ENCODE measurements at regions not wholly inside any gene's neighbourhood (a gene's known extent, or its start where the extent isn't known, plus 50 kb on each side); places are given as distances from the start of the nearest gene placed in this dataset.

- DNase-seq (ENCODE audit: low spot score) (no peak), ATAC-seq (ENCODE audit: low FRiP score) (no peak)
- TF ChIP-seq CTCF (IDR thresholded peaks at IDR 0.05) = no peak
Observed at GRCh38 chr12:107612508-107612907, 73.1 kb upstream of the PWP1 start.

GRCh38 chr12:107616941-107617340 lies 68.7 kb upstream of the PWP1 start:
- TF ChIP-seq CTCF (IDR thresholded peaks at IDR 0.05) = no peak
- DNase-seq (ENCODE audit: low spot score) = no peak
- ATAC-seq (ENCODE audit: low FRiP score) = no peak

GRCh38 chr12:107618106-107618505 lies 67.5 kb upstream of the PWP1 start:
- TF ChIP-seq CTCF (IDR thresholded peaks at IDR 0.05) = no peak
- no peak for ATAC-seq (ENCODE audit: low FRiP score)
- DNase-seq (ENCODE audit: low spot score) = no peak

- DNase-seq (ENCODE audit: low spot score) (no peak), ATAC-seq (ENCODE audit: low FRiP score) (no peak)
- no peak for TF ChIP-seq CTCF (IDR thresholded peaks at IDR 0.05)
Observed at GRCh38 chr12:107619831-107620230, 65.8 kb upstream of the PWP1 start.

GRCh38 chr12:107622001-107622400 lies 63.6 kb upstream of the PWP1 start:
- no peak for TF ChIP-seq CTCF (IDR thresholded peaks at IDR 0.05)
- no peak for ATAC-seq (ENCODE audit: low FRiP score)
- DNase-seq (ENCODE audit: low spot score) = no peak

- no peak for DNase-seq (ENCODE audit: low spot score)
- TF ChIP-seq CTCF (IDR thresholded peaks at IDR 0.05) = no peak
- no peak for ATAC-seq (ENCODE audit: low FRiP score)
Observed at GRCh38 chr12:107624493-107624892, 61.1 kb upstream of the PWP1 start.

- ATAC-seq (ENCODE audit: low FRiP score) = no peak
- no peak for TF ChIP-seq CTCF (IDR thresholded peaks at IDR 0.05)
- DNase-seq (ENCODE audit: low spot score) = no peak
Observed at GRCh38 chr12:107631715-107632114, 53.9 kb upstream of the PWP1 start.

All from omental fat pad (tissue), 3 donors.